ENCODE measurements at regions not wholly inside any gene's neighbourhood (a gene's known extent, or its start where the extent isn't known, plus 50 kb on each side); places are given as distances from the start of the nearest gene placed in this dataset.

GRCh38 chr9:26437056-26437711 lies 455.4 kb downstream of the CAAP1 start:
- H3K4me1 ChIP-seq (ENCODE audit: control insufficient read depth, insufficient read depth, low read length): no peaks in the 10 kb centered on the region
- H3K9ac ChIP-seq (ENCODE audit: low read length): no peak overlapping the region
- no peaks in the 10 kb centered on the region for H3K27me3 ChIP-seq (ENCODE audit: control insufficient read depth, insufficient read depth, low read length)
- no peak overlapping the region for H3K4me3 ChIP-seq (ENCODE audit: low read length)
- no peak overlapping the region for H3K27ac ChIP-seq (ENCODE audit: low read depth, low read length)
- no peaks in the 10 kb centered on the region for H3K36me3 ChIP-seq (ENCODE audit: control insufficient read depth, insufficient read depth, low read length)

GRCh38 chr9:26426551-26427131 lies 466.0 kb downstream of the CAAP1 start:
- Histone ChIP-seq H3K27me3 (ENCODE audit: control insufficient read depth, insufficient read depth, low read length) (no peaks in the 10 kb centered on the region), H3K4me3 (ENCODE audit: low read length) (no peak overlapping the region), H3K9ac (ENCODE audit: low read length) (no peak overlapping the region), H3K4me1 (ENCODE audit: control insufficient read depth, insufficient read depth, low read length) (no peaks in the 10 kb centered on the region), H3K36me3 (ENCODE audit: control insufficient read depth, insufficient read depth, low read length) (no peaks in the 10 kb centered on the region), H3K27ac (ENCODE audit: low read depth, low read length) (no peak overlapping the region)

- Histone ChIP-seq H3K4me3 (ENCODE audit: low read length) (no peak overlapping the region), H3K4me1 (ENCODE audit: control insufficient read depth, insufficient read depth, low read length) (no peaks in the 10 kb centered on the region), H3K36me3 (ENCODE audit: control insufficient read depth, insufficient read depth, low read length) (no peaks in the 10 kb centered on the region), H3K27ac (ENCODE audit: low read depth, low read length) (no peak overlapping the region), H3K27me3 (ENCODE audit: control insufficient read depth, insufficient read depth, low read length) (no peaks in the 10 kb centered on the region), H3K9ac (ENCODE audit: low read length) (no peak overlapping the region)
Observed at GRCh38 chr9:26418480-26418879, 474.1 kb downstream of the CAAP1 start.

GRCh38 chr9:26415528-26415927 lies 477.1 kb downstream of the CAAP1 start:
- Histone ChIP-seq H3K4me3 (ENCODE audit: low read length) (no peak overlapping the region), H3K4me1 (ENCODE audit: control insufficient read depth, insufficient read depth, low read length) (no peaks in the 10 kb centered on the region), H3K36me3 (ENCODE audit: control insufficient read depth, insufficient read depth, low read length) (no peaks in the 10 kb centered on the region), H3K27ac (ENCODE audit: low read depth, low read length) (no peak overlapping the region), H3K27me3 (ENCODE audit: control insufficient read depth, insufficient read depth, low read length) (no peaks in the 10 kb centered on the region), H3K9ac (ENCODE audit: low read length) (no peak overlapping the region)

- no peak overlapping the region for H3K27ac ChIP-seq (ENCODE audit: low read depth, low read length)
- H3K27me3 ChIP-seq (ENCODE audit: control insufficient read depth, insufficient read depth, low read length): no peaks in the 10 kb centered on the region
- no peak overlapping the region for H3K9ac ChIP-seq (ENCODE audit: low read length)
- no peaks in the 10 kb centered on the region for H3K36me3 ChIP-seq (ENCODE audit: control insufficient read depth, insufficient read depth, low read length)
- H3K4me3 ChIP-seq (ENCODE audit: low read length): no peak overlapping the region
- no peaks in the 10 kb centered on the region for H3K4me1 ChIP-seq (ENCODE audit: control insufficient read depth, insufficient read depth, low read length)
Observed at GRCh38 chr9:26413611-26414010, 479.0 kb downstream of the CAAP1 start.

- H3K4me1 ChIP-seq (ENCODE audit: control insufficient read depth, insufficient read depth, low read length): no peaks in the 10 kb centered on the region
- no peak overlapping the region for H3K9ac ChIP-seq (ENCODE audit: low read length)
- H3K27me3 ChIP-seq (ENCODE audit: control insufficient read depth, insufficient read depth, low read length): no peaks in the 10 kb centered on the region
- H3K36me3 ChIP-seq (ENCODE audit: control insufficient read depth, insufficient read depth, low read length): no peaks in the 10 kb centered on the region
- H3K4me3 ChIP-seq (ENCODE audit: low read length): no peak overlapping the region
- H3K27ac ChIP-seq (ENCODE audit: low read depth, low read length): no peak overlapping the region
Observed at GRCh38 chr9:26412446-26412845, 480.2 kb downstream of the CAAP1 start.

GRCh38 chr9:26406676-26407075 lies 485.9 kb downstream of the CAAP1 start:
- H3K36me3 ChIP-seq (ENCODE audit: control insufficient read depth, insufficient read depth, low read length): no peaks in the 10 kb centered on the region
- no peaks in the 10 kb centered on the region for H3K27me3 ChIP-seq (ENCODE audit: control insufficient read depth, insufficient read depth, low read length)
- no peak overlapping the region for H3K4me3 ChIP-seq (ENCODE audit: low read length)
- H3K27ac ChIP-seq (ENCODE audit: low read depth, low read length): no peak overlapping the region
- no peak overlapping the region for H3K9ac ChIP-seq (ENCODE audit: low read length)
- H3K4me1 ChIP-seq (ENCODE audit: control insufficient read depth, insufficient read depth, low read length): no peaks in the 10 kb centered on the region

GRCh38 chr9:26399556-26399955 lies 493.0 kb downstream of the CAAP1 start:
- no peaks in the 10 kb centered on the region for H3K27me3 ChIP-seq (ENCODE audit: control insufficient read depth, insufficient read depth, low read length)
- H3K9ac ChIP-seq (ENCODE audit: low read length): no peak overlapping the region
- H3K27ac ChIP-seq (ENCODE audit: low read depth, low read length): no peak overlapping the region
- no peaks in the 10 kb centered on the region for H3K36me3 ChIP-seq (ENCODE audit: control insufficient read depth, insufficient read depth, low read length)
- no peak overlapping the region for H3K4me3 ChIP-seq (ENCODE audit: low read length)
- no peaks in the 10 kb centered on the region for H3K4me1 ChIP-seq (ENCODE audit: control insufficient read depth, insufficient read depth, low read length)

- Histone ChIP-seq H3K4me1 (ENCODE audit: control insufficient read depth, insufficient read depth, low read length) (no peaks in the 10 kb centered on the region), H3K9ac (ENCODE audit: low read length) (no peak overlapping the region), H3K36me3 (ENCODE audit: control insufficient read depth, insufficient read depth, low read length) (no peaks in the 10 kb centered on the region), H3K27me3 (ENCODE audit: control insufficient read depth, insufficient read depth, low read length) (no peaks in the 10 kb centered on the region), H3K27ac (ENCODE audit: low read depth, low read length) (no peak overlapping the region), H3K4me3 (ENCODE audit: low read length) (no peak overlapping the region)
Observed at GRCh38 chr9:26394025-26394424, 498.6 kb downstream of the CAAP1 start.

GRCh38 chr9:26392639-26393038 lies 500.0 kb downstream of the CAAP1 start:
- Histone ChIP-seq H3K36me3 (ENCODE audit: control insufficient read depth, insufficient read depth, low read length) (no peaks in the 10 kb centered on the region), H3K4me3 (ENCODE audit: low read length) (no peak overlapping the region), H3K9ac (ENCODE audit: low read length) (no peak overlapping the region), H3K27ac (ENCODE audit: low read depth, low read length) (no peak overlapping the region), H3K27me3 (ENCODE audit: control insufficient read depth, insufficient read depth, low read length) (no peaks in the 10 kb centered on the region), H3K4me1 (ENCODE audit: control insufficient read depth, insufficient read depth, low read length) (no peaks in the 10 kb centered on the region)

GRCh38 chr9:26391036-26391435 lies 501.6 kb downstream of the CAAP1 start:
- Histone ChIP-seq H3K27me3 (ENCODE audit: control insufficient read depth, insufficient read depth, low read length) (no peaks in the 10 kb centered on the region), H3K27ac (ENCODE audit: low read depth, low read length) (no peak overlapping the region), H3K9ac (ENCODE audit: low read length) (no peak overlapping the region), H3K36me3 (ENCODE audit: control insufficient read depth, insufficient read depth, low read length) (no peaks in the 10 kb centered on the region), H3K4me3 (ENCODE audit: low read length) (no peak overlapping the region), H3K4me1 (ENCODE audit: control insufficient read depth, insufficient read depth, low read length) (no peaks in the 10 kb centered on the region)

- H3K27ac ChIP-seq (ENCODE audit: low read depth, low read length): no peak overlapping the region
- no peak overlapping the region for H3K9ac ChIP-seq (ENCODE audit: low read length)
- H3K36me3 ChIP-seq (ENCODE audit: control insufficient read depth, insufficient read depth, low read length): no peaks in the 10 kb centered on the region
- no peaks in the 10 kb centered on the region for H3K27me3 ChIP-seq (ENCODE audit: control insufficient read depth, insufficient read depth, low read length)
- no peak overlapping the region for H3K4me3 ChIP-seq (ENCODE audit: low read length)
- H3K4me1 ChIP-seq (ENCODE audit: control insufficient read depth, insufficient read depth, low read length): no peaks in the 10 kb centered on the region
Observed at GRCh38 chr9:26375448-26375847, 517.2 kb downstream of the CAAP1 start.

- Histone ChIP-seq H3K27ac (ENCODE audit: low read depth, low read length) (no peak overlapping the region), H3K4me1 (ENCODE audit: control insufficient read depth, insufficient read depth, low read length) (no peaks in the 10 kb centered on the region), H3K27me3 (ENCODE audit: control insufficient read depth, insufficient read depth, low read length) (no peaks in the 10 kb centered on the region), H3K4me3 (ENCODE audit: low read length) (no peak overlapping the region), H3K9ac (ENCODE audit: low read length) (no peak overlapping the region), H3K36me3 (ENCODE audit: control insufficient read depth, insufficient read depth, low read length) (no peaks in the 10 kb centered on the region)
Observed at GRCh38 chr9:26373616-26374015, 519.0 kb downstream of the CAAP1 start.

Data from rectal smooth muscle tissue (tissue), 1 donor.